Right ventricle myocardium superior (tissue), 1 donor: ENCODE measurements at regions not wholly inside any gene's neighbourhood (a gene's known extent, or its start where the extent isn't known, plus 50 kb on each side); places are given as distances from the start of the nearest gene placed in this dataset.

Source experiments
- ATAC-seq: fragments of 200-7000 bp; cut with Tn5 transposase; one replicate; pipeline ENCODE4 v1.9.1; 2020; ENCODE audit warnings: mild to moderate bottlenecking; ENCODE audit not compliant: poor library complexity
- DNase-seq: peaks from one replicate; pipeline ENCODE4 v3.0.0-alpha.2; 2020
- intact Hi-C: fragments of 100-400 bp; cut with DNase I; formaldehyde crosslinking; loops from one replicate; pipeline ENCODE4 v1.11.2; 2022
- donor health status: DM: no; HTN: yes; CAD: no; lungs with severe emphysema.

DNA sequence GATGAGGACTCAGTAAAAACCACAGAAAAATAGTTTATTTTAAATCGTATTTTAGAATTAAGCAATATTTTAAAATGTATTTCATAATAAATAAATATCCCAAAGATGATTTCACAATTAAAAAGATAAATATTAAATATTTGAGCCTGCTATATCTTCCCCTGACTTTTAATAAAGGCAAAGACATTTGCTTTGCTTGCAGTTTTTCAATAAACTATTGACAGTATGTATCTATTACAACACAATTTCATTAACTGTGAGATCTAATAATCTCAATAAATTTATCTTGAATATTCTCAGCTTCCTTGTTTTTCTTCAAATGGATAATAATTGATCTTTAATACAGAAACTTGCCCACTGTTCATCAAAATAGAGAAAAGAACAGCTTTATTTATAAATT lies 186.2 kb upstream of the TARS1 start:
- DNase-seq = no peak
- ATAC-seq = no peak
- intact Hi-C loops = no loop called here

DNA sequence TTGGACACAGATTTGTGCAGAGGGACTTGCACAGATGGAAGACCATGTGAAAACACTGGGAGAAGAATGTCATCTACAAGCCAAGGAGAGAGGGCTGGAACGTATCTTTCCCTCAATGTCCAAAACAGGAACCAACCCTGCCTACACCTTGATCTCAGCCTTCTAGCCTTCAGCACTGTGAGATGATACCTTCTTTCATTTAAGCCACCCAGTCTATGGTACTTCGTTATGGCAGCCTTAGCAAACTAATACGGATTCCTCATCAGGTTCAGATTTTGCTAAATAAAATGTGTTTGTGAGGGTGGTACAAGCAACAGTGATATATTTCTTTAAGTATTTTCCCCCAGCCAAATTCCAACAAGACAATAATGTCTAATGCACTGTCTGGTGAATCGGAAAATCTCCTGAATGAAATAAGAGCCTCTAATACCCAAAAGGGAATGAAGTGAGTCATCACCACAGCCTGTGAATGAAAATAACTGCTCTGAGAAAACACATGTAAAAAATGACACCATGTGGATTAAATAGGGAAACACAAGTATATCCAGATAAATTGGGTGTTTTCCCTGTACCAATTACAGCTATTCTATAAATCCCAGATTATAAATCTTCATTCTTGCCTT lies 182.8 kb upstream of the TARS1 start:
- no peak for DNase-seq
- intact Hi-C loops = no loop called here
- ATAC-seq = peak; percentile 66

- intact Hi-C loops = no loop called here
- no peak for ATAC-seq
- DNase-seq = no peak
Measured at GRCh38 chr5:33258553-33258952, 182.2 kb upstream of the TARS1 start.

GRCh38 chr5:33260098-33260497 lies 180.7 kb upstream of the TARS1 start:
- ATAC-seq (no peak), DNase-seq (no peak)
- intact Hi-C loops = no loop called here

DNA sequence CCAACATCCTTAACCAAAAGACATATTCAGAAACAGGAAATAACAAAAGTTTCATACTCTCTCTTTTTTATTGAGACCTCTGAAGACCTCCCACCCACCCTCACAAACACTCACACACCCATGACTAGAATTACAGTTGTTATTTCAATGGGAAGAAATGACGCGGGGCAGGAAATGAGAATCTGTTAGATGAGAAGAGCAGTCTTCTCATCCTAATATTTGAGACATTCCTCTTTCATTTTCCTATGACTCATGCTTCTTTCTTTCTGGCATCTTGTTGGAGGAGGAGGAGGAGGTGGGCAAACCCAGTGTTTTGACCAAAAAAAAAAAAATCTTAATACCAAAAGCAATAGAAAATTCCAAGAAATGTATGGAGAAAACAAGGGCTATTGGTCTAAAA lies 179.5 kb upstream of the TARS1 start:
- no peak for DNase-seq
- intact Hi-C loops = no loop called here
- ATAC-seq = no peak

GRCh38 chr5:33261747-33262146 lies 179.0 kb upstream of the TARS1 start:
- no peak for DNase-seq
- no peak for ATAC-seq
- intact Hi-C loops = no loop called here

GRCh38 chr5:33267801-33268200 lies 173.0 kb upstream of the TARS1 start:
- ATAC-seq (no peak), DNase-seq (no peak)
- intact Hi-C loops = no loop called here

DNA sequence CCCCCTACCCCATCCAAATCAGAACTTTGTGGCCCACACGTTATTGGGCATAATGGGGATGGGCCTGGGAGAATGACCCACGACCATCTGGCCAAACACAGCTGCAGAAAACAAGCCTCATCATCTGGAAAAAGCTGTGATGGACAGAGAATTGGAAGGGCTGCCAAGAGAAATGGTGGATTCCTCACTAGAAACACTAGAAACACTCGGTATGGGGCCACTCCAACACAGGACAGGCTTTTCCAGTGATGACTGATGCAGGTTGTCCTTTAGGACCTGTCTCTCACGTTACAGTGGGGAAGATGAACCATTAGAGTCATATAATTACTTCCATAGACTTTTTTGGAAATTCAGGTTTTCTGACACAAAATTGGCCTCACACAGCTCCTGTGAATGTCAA lies 172.4 kb upstream of the TARS1 start:
- intact Hi-C loops = no loop called here
- DNase-seq (no peak), ATAC-seq (no peak)

GRCh38 chr5:33270671-33271070 lies 170.1 kb upstream of the TARS1 start:
- intact Hi-C loops = no loop called here
- ATAC-seq = no peak
- DNase-seq = no peak

DNA sequence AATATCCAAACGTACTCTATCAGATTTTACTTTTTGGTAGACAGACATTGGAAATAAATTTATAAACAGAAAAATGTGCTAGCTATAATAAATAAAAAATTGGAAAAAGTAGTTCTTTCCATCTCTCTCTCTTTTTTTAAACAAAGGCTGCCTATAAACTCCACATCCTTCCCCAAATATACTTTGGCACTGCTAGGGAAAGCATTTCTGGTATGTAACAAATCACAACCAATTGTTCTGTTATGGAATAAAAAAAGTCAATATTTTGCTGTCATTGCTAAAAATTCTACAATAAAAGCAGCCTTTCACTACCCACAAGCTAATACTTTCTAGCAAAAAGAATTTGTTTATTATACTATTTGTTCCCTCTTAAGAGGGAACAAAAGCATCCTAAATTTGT lies 169.2 kb upstream of the TARS1 start:
- intact Hi-C loops = no loop called here
- ATAC-seq (no peak), DNase-seq (no peak)

DNA sequence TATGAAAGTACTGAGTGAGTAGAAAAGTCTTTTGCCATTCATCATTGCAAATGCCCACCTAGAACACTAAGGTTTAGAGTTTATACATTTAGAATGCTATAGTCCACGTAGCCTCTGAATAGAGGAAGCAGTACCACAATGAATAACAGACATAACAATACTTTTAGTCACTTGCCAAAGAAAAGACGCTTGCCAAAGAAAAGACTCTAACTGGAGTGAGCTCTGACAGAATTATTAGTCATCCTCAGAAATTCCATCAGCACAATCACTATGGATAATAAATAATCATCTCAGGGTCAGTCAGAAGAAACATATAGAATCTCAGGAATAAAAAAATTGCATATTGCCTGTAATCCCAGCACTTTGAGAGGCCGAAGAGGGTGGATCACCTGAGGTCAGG lies 168.5 kb upstream of the TARS1 start:
- DNase-seq (no peak), ATAC-seq (no peak)
- intact Hi-C loops = no loop called here

DNA sequence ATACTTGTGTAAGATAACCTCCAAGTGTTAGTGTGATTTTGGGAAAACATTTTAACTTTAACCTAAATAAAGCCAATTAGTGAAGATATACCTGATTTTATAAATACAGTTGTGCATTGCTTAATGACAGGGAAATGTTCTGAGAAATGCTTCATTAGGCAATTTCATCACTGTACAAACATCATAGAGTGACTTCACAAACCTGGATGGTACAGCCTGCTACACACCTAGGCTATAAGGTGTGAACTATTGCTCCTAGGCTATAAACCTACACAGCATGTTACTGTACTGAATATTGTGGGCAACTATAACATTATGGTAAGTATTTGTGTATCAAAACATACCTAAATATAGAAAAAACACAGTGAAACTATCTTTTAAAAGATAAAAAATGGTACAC lies 166.8 kb upstream of the TARS1 start:
- DNase-seq = no peak
- intact Hi-C loops = no loop called here
- no peak for ATAC-seq

DNA sequence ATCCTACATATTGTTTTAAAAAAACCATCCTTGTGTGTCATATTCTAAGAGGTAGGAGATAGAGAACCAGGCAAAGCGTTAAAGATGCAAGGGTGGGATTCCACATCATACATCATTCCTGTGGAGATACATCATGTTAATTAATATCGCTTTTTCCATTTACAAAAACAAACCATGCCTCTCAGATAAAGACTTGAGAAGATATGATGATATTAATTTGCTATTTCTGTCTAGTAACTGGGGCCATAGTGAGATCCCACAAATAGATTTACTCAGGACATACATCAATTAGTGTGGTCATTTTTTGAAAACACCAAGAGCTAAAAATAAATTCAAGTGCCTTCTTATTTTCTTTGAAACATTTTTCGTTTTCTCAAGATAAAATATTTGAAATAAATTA lies 165.4 kb upstream of the TARS1 start:
- intact Hi-C loops = no loop called here
- DNase-seq (no peak), ATAC-seq (no peak)

GRCh38 chr5:33275921-33276627 lies 164.7 kb upstream of the TARS1 start:
- DNase-seq (no peak), ATAC-seq (no peak)
- intact Hi-C loops = no loop called here

DNA sequence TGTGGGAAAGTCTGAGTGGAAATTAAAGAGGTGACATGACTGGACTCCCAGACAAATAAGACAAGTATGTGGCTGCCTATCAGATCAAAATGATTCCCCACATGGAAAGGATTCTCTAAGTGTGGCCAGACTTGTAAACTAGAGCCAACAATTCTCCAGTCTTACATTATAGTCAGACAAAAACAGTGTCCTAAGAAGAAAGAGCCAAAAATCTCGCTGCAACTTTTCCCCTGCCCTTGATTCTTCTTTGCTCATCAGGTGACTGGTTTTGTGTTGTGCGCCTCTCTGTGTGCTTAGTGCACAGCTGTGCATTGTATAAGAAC lies 164.2 kb upstream of the TARS1 start:
- no peak for ATAC-seq
- DNase-seq = no peak
- intact Hi-C loops = no loop called here

GRCh38 chr5:33277061-33277650 lies 163.6 kb upstream of the TARS1 start:
- DNase-seq (no peak), ATAC-seq (no peak)
- intact Hi-C loops = no loop called here

GRCh38 chr5:33281431-33281843 lies 159.3 kb upstream of the TARS1 start:
- ATAC-seq (no peak), DNase-seq (no peak)
- intact Hi-C loops = no loop called here

GRCh38 chr5:33282157-33282556 lies 158.6 kb upstream of the TARS1 start:
- ATAC-seq = no peak
- intact Hi-C loops = no loop called here

DNA sequence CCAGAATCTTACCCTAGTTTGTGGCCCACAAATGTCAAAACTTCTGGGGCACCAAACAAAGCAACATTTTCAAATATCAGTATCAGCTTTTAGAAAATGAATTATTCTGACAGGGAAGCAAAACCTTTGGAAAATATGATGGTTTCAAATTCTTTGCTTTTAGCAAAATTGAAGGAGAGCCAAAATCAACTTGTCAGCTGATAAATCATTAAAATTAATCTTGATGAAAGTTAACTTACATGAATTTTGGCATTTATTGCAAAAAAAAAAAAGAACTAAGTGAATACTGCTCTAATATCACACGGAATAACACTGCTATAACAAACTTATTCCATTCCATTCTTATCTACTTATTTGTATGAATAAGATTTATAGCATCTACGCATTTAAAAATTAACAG lies 158.1 kb upstream of the TARS1 start:
- DNase-seq (no peak), ATAC-seq (no peak)
- intact Hi-C loops = no loop called here

More at GRCh38 chr5:33282157-33282556, 158.6 kb upstream of the TARS1 start:
- no peak for DNase-seq

- DNase-seq = no peak
- no peak for ATAC-seq
- intact Hi-C loops = no loop called here
Measured at GRCh38 chr5:33283243-33283642, 157.5 kb upstream of the TARS1 start.

- intact Hi-C loops = no loop called here
- no peak for DNase-seq
- ATAC-seq = no peak
Measured at GRCh38 chr5:33284681-33285080, 156.1 kb upstream of the TARS1 start.
